ENCODE measurements at regions not wholly inside any gene's neighbourhood (a gene's known extent, or its start where the extent isn't known, plus 50 kb on each side); places are given as distances from the start of the nearest gene placed in this dataset.

GRCh38 chr11:19458231-19458630 is 217.5 kb upstream of the E2F8 start:
- TF ChIP-seq, protein P1, sequence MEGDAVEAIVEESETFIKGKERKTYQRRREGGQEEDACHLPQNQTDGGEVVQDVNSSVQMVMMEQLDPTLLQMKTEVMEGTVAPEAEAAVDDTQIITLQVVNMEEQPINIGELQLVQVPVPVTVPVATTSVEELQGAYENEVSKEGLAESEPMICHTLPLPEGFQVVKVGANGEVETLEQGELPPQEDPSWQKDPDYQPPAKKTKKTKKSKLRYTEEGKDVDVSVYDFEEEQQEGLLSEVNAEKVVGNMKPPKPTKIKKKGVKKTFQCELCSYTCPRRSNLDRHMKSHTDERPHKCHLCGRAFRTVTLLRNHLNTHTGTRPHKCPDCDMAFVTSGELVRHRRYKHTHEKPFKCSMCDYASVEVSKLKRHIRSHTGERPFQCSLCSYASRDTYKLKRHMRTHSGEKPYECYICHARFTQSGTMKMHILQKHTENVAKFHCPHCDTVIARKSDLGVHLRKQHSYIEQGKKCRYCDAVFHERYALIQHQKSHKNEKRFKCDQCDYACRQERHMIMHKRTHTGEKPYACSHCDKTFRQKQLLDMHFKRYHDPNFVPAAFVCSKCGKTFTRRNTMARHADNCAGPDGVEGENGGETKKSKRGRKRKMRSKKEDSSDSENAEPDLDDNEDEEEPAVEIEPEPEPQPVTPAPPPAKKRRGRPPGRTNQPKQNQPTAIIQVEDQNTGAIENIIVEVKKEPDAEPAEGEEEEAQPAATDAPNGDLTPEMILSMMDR (conservative IDR thresholded peaks at IDR 0.05), result no peak
- TF ChIP-seq ZFX (IDR thresholded peaks at IDR 0.05), result no peak

All from C4-2B (cell line).